ENCODE measurements at regions not wholly inside any gene's neighbourhood (a gene's known extent, or its start where the extent isn't known, plus 50 kb on each side); places are given as distances from the start of the nearest gene placed in this dataset.

DNA sequence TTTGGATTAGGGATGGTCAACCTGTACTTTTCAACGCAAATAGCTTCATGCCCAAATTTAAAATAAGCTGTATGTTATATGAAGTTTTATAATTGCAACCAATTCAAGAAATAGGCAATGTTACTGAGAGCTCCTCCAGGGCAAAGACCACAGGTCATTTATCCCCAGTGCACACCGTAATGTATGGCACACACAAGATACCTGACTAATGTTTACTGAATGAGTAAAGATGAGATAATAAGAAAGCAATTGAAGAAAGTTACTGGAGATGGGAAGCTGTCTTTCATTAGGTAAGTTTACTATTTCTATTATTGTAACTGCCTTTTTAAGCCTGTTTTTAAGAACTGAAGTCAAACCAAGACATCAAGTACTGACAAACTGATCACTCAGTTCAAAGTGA lies 184.5 kb upstream of the VRK2 start:
- no peak for TF ChIP-seq YY1 (IDR thresholded peaks at IDR 0.05; ENCODE audit: low read depth, low read length)
- no peak for TF ChIP-seq TCF12 (IDR thresholded peaks at IDR 0.05; ENCODE audit: low read depth, low read length)
- no peak for TF ChIP-seq PHF8 (conservative IDR thresholded peaks at IDR 0.05; ENCODE audit: low read depth, low read length)
- TF ChIP-seq KDM1A (IDR thresholded peaks at IDR 0.05; ENCODE audit: borderline replicate concordance, low read length): no peak
- H4K20me1 ChIP-seq (replicated peaks in 1 of 2; ENCODE audit: control insufficient read depth in 1 of 2, insufficient read depth in 2 of 2, low read length in 2 of 2): no peaks in the 10 kb centered on the region
- no peak overlapping the region for H3K4ac ChIP-seq (replicated peaks; ENCODE audit: insufficient read length, low read depth, low read length)
- H3K36me3 ChIP-seq (ENCODE audit: control insufficient read depth in 2 of 4, insufficient read depth in 4 of 4, low read length in 3 of 4): no peaks in the 10 kb centered on the region
- H4K91ac ChIP-seq (replicated peaks; ENCODE audit: insufficient read length, low read length): no peak overlapping the region
- H3K79me2 ChIP-seq (ENCODE audit: control insufficient read depth in 1 of 2, insufficient read depth in 2 of 2, low read length in 2 of 2): no peaks in the 10 kb centered on the region
- H2AK5ac ChIP-seq (ENCODE audit: low read depth, low read length): no peak overlapping the region
- no peaks in the 10 kb centered on the region for H3K27me3 ChIP-seq (replicated peaks in 1 of 4; ENCODE audit: control insufficient read depth in 3 of 4, extremely low read depth in 1 of 4, insufficient read depth in 3 of 4, low read length in 3 of 4)
- no peak for FAIRE-seq
- no peak overlapping the region for H3K14ac ChIP-seq (ENCODE audit: insufficient read length)
- H4K8ac ChIP-seq (ENCODE audit: extremely low read depth, insufficient read depth, low read length): no peak overlapping the region
- no peak overlapping the region for H2BK15ac ChIP-seq (ENCODE audit: low read length)
- no peak overlapping the region for H3K4me3 ChIP-seq (ENCODE audit: extremely low read depth in 1 of 4, insufficient read depth in 2 of 4, low read depth in 3 of 4, low read length in 4 of 4)
- H2BK120ac ChIP-seq (replicated peaks; ENCODE audit: low read depth, low read length): no peak overlapping the region
- ChIA-PET POLR2A (ENCODE audit: partially characterized antibody) (no interaction called here), CTCF (ENCODE audit: partially characterized antibody) (interaction anchor here (0.6 to 1.3 kb wide), 2 partner anchors 20 to 401 kb away, joined by 3 read pairs; no protein-coding TSS in a partner anchor)
- no peak overlapping the region for H4K5ac ChIP-seq (ENCODE audit: insufficient read length, low read depth, low read length)
- no peaks in the 10 kb centered on the region for H3K9me3 ChIP-seq (ENCODE audit: insufficient read depth in 2 of 2, low read depth in 1 of 2, low read length in 1 of 2)
- no peaks in the 10 kb centered on the region for H3K79me1 ChIP-seq (ENCODE audit: low read depth, low read length)
- no peaks in the 10 kb centered on the region for H3K23me2 ChIP-seq (ENCODE audit: low read depth, low read length)
- no peak overlapping the region for H2BK12ac ChIP-seq (ENCODE audit: low read depth, low read length)
- H2BK20ac ChIP-seq (ENCODE audit: low read length): no peak overlapping the region
- H3K4me1 ChIP-seq (replicated peaks in 1 of 4; ENCODE audit: control insufficient read depth in 3 of 4, insufficient read depth in 4 of 4, low read length in 3 of 4): no peaks in the 10 kb centered on the region
- WGBS, 2 experiments (ENCODE audit: extremely low coverage in 1 of 2, insufficient coverage in 1 of 2, insufficient read length in 1 of 2, insufficient replicate concordance in 2 of 2, low coverage in 1 of 2, low lambda C conversion rate in 2 of 2, missing lambda C conversion rate in 1 of 2): 83% methylated on average over 2 of the region's 2 CpGs; no CpG with 5 or more reads in 1 of the 2 experiments
- H3K9ac ChIP-seq (replicated peaks in 1 of 4; ENCODE audit: extremely low read depth in 1 of 4, low read depth in 3 of 4, low read length in 3 of 4): no peak overlapping the region
- DNase-seq (ENCODE audit: low read depth in 1 of 2, low spot score in 2 of 2): no peak
- no peak overlapping the region for H3K4me2 ChIP-seq (ENCODE audit: insufficient read depth in 1 of 2, low read depth in 2 of 2, low read length in 2 of 2)
- H3K18ac ChIP-seq (ENCODE audit: extremely low read depth, low read length): no peak overlapping the region
- H2BK5ac ChIP-seq (ENCODE audit: low read depth, low read length): no peak overlapping the region
- no peak overlapping the region for H3K23ac ChIP-seq (ENCODE audit: insufficient read length)
- H3K27ac ChIP-seq (ENCODE audit: low read depth, low read length): no peak overlapping the region
- H2AFZ ChIP-seq (ENCODE audit: low read length): no peak overlapping the region
- no peak overlapping the region for H3K56ac ChIP-seq (replicated peaks; ENCODE audit: insufficient read length, low read depth, low read length)

Data from H1 (cell line).